ENCODE measurements at regions not wholly inside any gene's neighbourhood (a gene's known extent, or its start where the extent isn't known, plus 50 kb on each side); places are given as distances from the start of the nearest gene placed in this dataset.
A peak's percentile ranks its signal among the peaks of the same experiment; 100 is the strongest.

DNA sequence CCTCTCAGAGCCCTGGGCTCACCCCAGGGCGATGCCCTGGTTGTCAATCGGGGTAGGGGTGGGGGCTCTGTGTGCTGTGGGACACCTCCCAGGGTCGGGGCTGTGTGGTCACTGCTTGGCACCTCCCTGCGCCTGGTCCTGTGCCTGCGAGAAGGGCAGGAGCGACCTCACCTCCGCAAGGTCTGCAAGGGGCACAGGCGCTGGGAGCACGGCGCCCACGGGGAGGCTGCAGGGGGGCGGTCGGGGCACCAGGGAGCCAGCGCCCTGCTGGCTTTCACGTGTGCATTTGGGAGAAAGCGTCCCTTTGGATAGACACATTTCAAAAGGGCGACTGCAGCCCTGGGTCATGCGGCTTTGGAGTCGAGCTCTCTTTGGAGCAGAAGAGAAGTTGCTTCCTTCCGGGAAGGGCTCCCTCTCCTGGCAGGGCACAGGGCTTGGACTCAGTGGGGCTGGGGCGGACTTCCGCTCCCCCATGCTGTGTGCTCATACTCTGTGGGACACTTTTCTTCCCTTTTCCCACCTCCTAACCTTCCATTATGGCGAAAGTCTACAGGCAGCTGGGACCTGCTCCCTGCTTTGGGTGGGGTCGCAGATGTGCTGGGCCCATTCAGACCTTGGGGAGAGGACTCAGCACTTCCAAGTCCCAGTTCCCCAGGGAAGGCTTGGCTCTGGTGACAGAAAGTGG is 52.9 kb upstream of the SLC28A3 start:
- DNase-seq (ENCODE audit: low read depth, low spot score) = no peak

DNA sequence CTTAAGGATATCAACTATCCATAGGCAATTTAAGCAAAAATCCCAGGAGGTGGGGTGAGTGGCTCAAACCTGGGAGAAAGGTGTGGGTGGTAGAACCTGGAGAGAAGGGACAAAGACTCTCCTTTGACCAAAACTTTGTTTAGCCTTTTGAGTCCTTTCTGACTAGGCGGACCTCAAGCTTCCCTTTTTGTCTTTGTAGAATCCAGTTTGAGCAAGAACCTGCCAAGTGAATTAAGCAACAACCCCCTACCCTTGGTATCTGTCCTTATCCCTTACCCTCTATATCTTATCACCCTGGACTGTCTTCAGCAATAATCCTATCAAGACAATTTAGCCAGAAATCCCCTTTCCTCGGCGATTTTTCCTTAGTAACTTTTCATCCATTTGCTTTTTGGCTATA is 53.5 kb upstream of the SLC28A3 start:
- no peak for DNase-seq (ENCODE audit: low read depth, low spot score)

DNA sequence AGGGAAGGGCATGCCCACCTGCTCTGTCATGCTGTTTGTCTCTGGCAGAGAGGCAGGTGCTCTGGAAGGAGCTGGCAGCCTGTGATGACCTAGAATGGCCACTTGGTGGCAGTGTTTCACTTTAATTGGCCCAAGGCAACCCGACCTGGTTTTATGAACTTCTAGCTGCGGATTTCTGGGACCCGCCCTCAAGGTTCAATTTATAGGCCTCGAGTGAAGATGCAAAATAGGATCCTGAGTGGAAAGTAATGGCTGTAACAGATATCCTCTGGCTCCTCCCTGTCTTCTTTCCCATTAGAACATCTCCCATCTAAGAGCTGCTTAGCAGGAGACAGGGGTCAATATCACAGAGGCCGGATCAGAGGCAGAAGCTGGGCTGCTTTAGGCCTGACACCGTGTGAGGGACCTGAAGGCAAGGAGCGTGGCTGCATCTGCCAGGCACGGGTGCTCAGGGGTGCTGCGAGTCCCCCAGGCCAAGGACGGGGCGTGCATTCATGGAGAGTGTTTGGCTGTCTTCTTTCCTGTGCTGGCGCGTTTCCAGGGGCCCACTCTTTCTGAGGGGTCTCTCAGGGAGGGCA is 56.7 kb upstream of the SLC28A3 start:
- DNase-seq (ENCODE audit: low read depth, low spot score) = peak; percentile 46

DNA sequence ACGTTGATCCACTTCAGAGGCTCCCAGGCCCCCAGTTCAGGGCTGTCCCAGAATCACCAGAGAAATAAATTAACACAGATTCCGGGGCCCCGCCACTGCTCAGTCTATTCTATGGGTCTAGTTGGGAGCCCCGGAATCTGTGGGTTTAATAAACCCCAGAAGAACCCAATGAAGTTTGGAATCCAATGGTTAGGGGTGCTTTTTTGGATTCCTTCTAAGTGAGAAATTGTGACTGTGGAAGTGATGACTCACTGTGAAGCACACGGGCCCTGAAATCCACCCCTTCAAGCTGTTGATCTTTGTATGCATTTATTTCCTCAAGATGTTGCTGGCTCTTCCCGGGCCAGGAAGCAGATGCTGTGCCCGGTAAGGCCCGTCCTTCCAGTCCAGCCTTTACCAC is 57.3 kb upstream of the SLC28A3 start:
- DNase-seq (ENCODE audit: low read depth, low spot score) = no peak

DNA sequence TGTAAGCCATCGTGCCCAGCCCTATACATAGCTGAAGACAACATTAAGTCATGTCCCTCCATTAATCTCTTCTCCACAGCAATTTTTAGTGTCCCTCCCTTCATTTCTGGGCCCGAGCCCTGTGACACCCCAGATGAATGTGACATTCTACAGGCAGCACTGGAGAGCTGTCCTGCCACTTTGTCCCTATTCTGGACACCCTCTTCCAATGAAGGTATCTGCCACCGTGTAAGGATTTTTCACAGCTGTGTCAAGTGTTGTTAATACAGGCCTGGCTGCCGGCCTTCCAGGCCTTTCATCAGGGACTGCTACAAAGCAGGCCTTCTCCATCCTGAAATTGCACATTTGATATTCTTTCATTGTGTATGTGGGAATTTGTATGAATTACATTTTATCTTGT is 62.0 kb upstream of the SLC28A3 start:
- no peak for DNase-seq (ENCODE audit: low read depth, low spot score)

DNA sequence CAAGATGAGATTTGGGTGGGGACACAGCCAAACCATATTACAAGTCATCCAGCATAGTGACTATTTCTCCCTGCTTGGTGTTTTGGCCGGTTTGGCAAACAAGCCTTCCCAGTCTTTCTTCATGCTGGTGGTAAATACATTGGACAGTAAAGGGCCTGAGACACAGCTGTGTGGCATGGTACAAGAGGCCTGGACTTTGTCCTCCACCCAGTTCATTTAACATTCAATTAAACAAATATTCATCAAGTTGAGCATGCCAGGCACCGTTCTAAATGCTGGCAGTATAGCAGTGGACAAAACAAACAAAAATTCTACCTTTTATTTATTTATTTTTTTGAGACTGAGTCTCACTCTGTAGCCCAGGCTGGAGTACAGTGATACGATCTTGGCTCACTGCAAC is 62.7 kb upstream of the SLC28A3 start:
- no peak for DNase-seq (ENCODE audit: low read depth, low spot score)

DNA sequence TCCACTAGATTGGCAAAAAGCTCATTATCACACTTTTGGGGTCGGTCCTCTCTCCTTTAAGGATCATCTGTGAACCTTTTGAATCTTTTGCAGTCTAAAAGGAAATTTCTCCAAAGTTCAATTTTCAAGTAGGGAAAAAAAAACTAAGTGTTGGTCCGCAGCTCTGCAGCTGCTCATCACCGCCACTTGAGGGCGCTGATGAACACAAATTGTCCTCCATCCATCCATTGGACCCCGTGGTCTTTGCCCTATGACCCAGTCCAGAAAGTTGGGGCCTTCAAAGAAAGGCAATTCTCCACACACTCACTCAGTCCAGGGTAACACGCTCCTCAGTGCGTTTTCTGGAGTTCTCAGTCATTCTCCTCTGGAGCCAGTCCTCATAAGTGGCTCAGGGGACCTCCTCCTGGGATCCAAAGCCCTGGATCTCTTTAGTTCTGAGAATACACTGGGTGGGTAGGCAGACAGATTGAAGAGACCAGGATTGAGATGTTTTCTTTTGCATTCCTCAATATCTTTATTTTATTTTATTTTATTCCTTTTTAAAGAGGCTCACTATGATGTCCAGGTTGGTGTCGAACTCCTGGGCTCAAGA is 63.6 kb upstream of the SLC28A3 start:
- DNase-seq (ENCODE audit: low read depth, low spot score) = no peak

DNA sequence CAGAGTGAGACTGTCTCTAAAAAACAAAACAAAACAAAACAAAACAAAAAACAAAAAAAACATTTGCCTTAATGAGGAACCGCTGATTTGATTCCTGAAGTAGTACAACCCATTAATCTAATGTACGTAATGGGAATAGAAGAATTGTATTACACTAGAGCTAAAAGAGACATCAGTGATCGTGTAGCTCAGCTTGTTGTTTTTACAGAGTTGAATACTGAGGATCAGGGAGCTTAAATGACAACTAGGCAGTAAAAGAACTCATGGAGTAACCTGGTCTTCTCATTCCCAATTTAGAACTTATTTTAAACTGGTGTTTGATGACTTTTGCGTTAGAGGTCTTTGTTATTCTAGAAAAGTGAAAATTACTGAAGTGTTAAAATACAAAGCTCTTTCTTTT is 65.1 kb upstream of the SLC28A3 start:
- DNase-seq (ENCODE audit: low read depth, low spot score) = no peak

DNA sequence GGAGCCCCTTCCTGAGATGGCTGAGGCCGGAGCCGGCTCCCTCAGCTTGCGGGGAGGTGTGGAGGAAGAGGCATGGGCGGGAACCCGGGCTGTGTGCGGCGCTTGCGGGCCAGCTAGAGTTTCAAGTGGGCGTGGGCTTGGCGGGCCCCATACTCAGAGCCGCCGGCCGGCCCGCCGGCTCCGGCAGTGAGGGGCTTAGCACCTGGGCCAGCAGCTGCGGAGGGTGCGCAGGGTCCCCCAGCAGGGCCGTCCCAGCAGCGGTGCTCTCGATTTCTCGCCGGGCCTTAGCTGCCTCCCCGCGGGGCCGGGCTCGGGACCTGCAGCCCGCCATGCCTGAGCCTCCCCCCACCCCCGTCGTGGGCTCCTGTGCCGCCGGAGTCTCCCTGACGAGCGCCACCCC is 67.9 kb upstream of the SLC28A3 start:
- DNase-seq (ENCODE audit: low read depth, low spot score) = no peak

DNA sequence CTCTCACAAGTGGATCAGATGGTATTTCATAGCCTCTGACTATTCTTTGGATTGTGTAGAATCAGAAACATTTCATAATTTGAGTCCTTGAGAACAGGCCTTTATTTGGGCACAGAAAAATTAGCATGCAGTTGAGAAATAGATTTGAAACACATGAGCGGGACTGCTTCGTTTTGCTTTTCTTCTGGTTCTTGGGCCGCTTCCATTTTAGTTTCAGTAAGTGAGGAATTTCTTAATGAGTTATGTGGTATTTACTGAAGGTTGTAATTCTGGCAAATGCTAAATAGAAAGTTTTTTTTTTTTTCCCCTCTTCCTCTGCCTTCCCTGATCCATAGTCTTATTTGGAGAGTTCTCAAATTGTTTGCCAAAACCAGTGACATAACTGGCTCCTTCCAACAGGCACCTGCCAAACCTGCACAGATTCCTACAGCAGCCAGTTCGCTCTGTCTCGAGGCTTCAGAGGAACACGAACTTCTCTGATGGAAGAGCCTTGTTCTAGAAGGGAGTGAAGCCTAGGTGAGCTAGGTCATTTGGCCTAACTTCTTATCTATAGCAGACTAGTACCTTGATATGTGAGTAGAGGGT is 71.2 kb upstream of the SLC28A3 start:
- DNase-seq (ENCODE audit: low read depth, low spot score) = no peak

DNA sequence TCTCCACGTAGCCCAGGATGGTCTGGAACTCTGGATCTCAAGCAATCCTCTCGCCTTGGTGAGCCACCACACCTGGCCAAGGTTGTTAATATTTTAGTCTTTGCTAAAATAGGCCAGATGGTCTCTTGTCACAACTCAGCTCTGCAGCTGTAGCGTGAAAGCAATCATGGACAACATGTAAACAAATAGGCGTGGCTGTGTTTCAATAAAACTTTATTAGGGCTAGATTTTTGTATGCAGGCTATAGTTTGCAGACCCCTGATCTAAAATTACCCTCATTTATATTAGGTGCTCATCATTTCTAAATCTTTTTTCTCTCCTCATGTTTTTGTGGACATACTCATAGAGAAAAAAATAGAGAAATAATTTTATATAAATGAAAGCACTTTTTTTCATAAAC is 72.1 kb upstream of the SLC28A3 start:
- DNase-seq (ENCODE audit: low read depth, low spot score) = no peak

DNA sequence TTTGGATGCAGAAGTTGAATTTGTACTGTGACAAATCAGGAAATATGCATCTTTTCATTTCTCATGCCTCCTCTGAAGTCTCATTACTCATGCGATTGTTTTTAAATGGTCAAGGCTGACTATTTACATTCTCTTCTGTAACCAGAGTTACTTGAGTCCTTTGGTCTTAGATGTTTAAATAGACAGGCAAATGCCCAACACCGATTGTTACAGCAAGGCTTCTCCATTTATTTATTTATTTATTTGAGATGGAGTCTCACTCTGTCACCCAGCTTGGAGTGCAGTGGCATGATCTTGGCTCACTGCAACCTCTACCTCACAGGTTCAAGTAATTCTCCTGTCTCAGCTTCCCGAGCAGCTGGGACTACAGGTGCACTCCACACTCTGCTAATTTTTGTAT is 72.7 kb upstream of the SLC28A3 start:
- no peak for DNase-seq (ENCODE audit: low read depth, low spot score)

DNA sequence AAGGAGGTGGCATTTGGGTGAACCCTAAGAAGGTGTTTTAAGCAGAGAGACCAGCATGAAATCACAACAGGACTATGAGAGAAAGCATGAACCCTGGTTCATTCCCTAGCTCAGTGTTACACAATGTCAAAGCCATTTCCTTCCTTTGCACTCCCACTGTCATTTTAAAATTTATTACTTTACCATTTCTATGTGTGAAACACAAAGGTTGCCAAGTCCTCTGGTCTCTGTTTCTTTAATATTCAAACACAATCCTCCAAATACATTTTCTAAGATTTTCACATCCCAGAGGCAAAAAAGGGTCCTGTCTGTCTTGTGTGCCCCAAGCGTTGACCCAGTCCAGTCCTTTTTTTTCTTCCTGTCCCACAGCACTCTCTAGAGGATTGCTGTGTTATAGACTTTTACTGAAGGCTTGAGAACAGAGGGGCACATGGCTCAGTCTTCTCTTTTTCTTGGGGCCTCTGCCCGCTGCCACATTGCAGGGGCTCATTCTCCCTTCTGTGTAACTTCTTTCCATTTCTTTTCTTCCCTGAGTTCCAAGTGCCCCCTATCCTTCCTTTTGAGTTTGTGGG is 78.6 kb upstream of the SLC28A3 start:
- DNase-seq (ENCODE audit: low read depth, low spot score) = no peak

DNA sequence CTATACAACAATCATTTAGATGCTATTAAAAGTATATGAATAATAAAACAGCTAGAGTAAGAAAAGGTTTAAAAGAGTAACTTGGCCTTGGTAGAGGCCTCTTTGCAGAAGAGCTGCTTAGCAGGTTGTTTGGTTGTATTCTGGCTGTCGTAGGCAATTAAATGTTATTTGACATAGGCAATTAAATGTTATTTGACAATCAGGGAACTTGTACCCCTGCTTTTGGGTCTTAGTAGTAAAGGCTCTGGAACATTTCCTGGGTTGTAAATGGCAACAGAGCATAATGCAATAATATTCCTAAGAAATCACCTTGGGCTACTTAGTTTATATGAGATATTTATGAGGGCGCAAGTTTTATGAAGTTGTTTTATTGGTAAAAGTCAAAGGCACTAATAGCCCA is 84.4 kb upstream of the SLC28A3 start:
- DNase-seq (ENCODE audit: low read depth, low spot score) = no peak

DNA sequence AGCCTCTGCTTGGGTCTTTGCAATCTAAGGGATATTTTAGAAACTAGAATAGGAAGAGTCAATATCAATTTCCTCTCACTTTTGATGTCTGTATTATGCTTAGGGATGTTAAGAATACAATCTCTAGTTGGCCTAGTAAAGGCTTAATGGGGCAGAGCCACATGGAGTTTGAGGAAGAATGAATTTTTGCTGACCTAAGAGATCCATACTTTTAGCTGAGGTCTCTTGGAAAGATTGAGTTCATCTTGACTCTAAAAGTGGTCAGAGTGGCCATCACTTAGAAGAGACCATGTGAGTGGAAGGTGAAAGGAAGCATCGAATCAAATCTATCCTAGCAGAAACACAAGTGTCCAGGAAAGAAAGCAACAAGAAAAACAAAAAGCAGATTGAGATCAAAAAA is 92.2 kb upstream of the SLC28A3 start:
- no peak for DNase-seq (ENCODE audit: low read depth, low spot score)

DNA sequence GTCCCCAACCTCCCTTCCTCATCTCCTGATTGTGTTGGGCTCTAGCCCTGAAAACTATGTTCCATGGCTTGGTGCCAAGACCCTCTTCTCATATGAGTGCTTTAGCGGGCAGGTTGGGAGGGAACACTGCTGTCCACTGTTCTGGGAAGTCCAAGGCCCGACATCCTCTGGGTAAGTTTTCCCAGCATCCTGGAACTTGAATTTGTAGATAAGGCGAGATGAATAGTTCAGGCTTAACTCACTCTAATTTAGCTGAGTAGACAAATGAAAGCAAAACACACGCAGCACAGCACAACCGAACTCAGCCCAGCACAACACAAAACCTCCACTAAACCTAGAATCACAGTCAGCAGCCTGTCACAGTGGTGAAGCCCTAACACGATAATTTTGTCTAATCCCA is 95.3 kb upstream of the SLC28A3 start:
- no peak for DNase-seq (ENCODE audit: low read depth, low spot score)

DNA sequence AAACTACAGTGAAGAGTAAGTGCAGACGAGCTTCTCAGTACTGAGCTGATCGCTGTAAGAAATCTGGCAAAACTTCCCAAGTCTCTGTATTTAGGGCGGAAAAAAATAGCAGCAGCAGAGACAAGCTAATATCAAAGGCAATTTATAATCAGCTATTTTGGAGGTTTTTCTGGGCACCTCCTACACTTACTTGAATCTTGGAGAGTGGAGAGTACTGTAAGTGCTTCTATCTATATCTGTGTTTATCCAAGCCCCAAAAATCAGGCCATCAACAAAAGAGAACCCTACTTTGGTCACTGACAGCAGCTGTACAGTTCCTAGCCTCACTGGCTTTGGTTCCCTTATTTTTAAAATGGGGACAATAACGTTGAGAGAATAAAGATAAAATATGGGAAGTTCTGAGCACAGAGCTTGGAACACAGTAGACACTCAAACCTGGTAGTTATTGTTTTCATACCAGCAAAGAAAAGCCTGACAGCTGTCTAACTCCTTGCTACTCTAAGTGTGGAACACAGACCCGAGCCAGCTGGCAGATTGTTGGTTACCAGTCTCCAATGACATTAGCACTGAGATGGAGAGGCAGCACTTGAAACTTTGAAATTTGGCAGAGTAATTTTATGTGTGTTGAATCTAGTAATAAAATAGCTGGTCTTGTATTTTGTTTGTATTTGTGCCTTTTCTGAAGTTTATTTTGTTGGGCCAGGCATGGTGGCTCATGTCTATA is 96.0 kb upstream of the SLC28A3 start:
- no peak for DNase-seq (ENCODE audit: low read depth, low spot score)

DNA sequence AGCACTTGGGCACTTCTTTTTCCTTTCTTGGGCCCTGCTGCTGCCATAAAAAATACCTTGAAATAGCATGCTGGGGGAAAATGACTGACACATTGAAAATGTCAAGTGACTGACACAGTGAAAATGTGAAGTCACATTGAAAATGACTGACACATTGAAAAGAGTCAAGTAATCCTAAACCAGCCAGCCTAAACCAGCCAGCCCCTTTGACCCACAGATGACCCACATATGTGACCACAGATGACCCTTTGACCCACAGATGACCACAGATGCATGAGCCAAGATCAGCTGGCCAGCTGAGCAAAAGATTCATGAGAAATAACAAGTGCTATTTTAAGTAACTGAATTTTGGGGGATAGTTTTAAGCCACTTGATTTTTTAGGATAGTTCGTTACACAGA is 97.8 kb upstream of the SLC28A3 start:
- no peak for DNase-seq (ENCODE audit: low read depth, low spot score)

DNA sequence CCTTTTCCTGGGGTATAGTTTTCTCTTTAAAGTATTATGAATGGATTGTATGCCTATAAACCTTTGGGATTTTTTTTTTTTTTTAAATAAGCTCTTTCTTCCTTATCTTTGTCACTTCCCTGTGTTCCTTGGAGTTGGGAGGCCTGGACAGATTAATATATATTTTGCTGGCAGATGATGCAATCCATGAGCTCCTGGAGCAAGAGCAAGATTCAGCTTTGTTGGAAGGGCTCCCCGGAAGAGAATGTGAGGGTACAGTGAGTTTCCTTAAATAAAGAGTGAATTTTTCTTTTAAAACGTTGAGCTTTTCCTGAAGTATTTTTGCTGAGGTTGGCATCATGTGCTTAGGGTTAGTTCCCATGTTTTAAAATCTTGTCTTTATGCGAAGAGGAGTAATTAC is 98.7 kb upstream of the SLC28A3 start:
- no peak for DNase-seq (ENCODE audit: low read depth, low spot score)

DNA sequence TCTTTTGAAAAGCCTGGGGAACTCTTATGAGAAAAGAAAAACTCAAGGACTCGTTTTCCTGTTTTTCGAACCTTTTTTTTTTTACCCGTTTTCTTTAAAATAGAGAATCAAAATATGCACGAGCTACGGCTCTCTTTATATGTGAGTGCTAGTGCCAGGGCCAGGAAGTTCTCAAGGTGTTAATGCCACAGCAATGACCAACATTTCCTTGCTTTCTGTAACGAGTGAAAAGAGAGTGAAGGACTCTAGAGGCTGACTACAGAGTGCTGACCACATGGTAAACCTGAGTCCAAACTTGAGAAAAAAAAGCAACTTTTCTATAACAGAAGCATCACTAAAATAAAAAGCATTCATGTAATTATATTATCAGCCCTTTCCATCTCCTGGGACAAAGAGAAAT is 102.2 kb upstream of the SLC28A3 start:
- DNase-seq (ENCODE audit: low read depth, low spot score) = no peak

DNA sequence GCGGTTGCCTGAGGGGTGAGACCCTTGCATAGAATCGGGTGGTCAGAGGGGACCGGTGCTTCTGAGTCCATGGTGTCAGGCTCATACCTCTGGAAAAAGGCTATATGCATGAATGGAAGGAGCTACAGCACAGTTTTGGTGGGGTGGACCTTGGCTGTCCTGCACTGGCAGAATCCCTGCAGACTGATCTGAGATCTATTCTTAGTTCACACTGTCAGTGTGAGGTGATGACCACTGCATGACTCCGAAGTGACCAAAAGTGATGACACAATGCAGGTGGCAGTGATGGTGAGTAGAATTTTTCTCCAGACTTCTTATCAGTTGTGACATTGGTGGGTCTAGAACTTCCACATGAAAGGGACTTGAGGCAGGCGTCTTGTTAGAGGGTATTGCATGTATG is 105.2 kb upstream of the SLC28A3 start:
- DNase-seq (ENCODE audit: low read depth, low spot score) = no peak

DNA sequence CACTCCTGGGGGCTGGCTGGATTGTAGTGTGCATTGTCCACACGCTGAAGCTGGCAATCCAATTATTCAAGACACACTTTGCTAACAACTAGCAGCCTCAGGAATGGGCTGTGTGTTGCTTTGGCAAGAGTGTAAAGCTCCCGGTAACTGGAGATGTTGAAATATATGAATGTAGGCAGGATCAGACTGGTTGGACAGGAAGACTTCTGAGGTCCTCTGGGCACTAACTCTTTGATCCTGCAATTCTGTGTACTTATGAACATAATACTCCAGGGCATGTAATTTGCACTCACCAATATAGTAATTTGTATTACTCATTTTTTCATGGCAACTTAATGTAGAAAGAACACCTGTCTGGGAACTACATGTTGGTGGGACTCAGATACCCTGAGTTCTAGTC is 106.7 kb upstream of the SLC28A3 start:
- no peak for DNase-seq (ENCODE audit: low read depth, low spot score)

Measured in activated CD4-positive, CD25-positive, alpha-beta regulatory T cell treated with anti-CD3 and anti-CD28 coated beads, Interleukin-2, amount 50 U/mL, for 16 hours (primary cell).